ENCODE measurements at regions not wholly inside any gene's neighbourhood (a gene's known extent, or its start where the extent isn't known, plus 50 kb on each side); places are given as distances from the start of the nearest gene placed in this dataset.

DNA sequence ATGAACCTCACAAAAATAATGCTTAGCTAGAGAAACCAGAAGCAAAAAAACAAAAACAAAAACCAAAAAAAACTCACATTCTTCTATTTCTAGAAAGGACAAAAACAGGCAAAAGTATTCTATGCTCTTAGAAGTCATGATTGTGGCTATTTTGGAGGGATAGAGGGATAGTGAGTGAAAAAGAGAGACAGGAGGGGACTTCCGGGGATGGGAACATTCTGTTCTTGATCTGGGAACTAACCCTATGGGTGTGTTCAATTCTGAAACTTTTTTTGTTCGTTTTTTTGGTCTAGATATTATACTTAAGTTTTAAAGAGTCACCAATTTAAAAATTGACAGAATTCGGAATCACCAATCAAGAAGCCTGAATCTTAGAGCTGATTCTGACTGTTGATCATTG is 120.0 kb upstream of the TPM1 start:
- ChIA-PET CTCF (no interaction called here), POLR2A (no interaction called here)
- H3K4me3 Mint-ChIP-seq = no peak overlapping the region
- H3K36me3 Mint-ChIP-seq (ENCODE audit: low read depth) = no peaks in the 10 kb centered on the region
- DNase-seq = no peak
- TF ChIP-seq, protein P1, sequence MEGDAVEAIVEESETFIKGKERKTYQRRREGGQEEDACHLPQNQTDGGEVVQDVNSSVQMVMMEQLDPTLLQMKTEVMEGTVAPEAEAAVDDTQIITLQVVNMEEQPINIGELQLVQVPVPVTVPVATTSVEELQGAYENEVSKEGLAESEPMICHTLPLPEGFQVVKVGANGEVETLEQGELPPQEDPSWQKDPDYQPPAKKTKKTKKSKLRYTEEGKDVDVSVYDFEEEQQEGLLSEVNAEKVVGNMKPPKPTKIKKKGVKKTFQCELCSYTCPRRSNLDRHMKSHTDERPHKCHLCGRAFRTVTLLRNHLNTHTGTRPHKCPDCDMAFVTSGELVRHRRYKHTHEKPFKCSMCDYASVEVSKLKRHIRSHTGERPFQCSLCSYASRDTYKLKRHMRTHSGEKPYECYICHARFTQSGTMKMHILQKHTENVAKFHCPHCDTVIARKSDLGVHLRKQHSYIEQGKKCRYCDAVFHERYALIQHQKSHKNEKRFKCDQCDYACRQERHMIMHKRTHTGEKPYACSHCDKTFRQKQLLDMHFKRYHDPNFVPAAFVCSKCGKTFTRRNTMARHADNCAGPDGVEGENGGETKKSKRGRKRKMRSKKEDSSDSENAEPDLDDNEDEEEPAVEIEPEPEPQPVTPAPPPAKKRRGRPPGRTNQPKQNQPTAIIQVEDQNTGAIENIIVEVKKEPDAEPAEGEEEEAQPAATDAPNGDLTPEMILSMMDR (IDR thresholded peaks at IDR 0.05) = no peak
- intact Hi-C loops (cut with micrococcal nuclease) = no loop called here
- no peak for ATAC-seq (ENCODE audit: low read depth)
- peaks cover 12% of the 10 kb centered on the region for H3K27me3 Mint-ChIP-seq
- no peak overlapping the region for H3K27ac Mint-ChIP-seq
- no peaks in the 10 kb centered on the region for H3K9me3 Mint-ChIP-seq
- H3K4me1 Mint-ChIP-seq = no peaks in the 10 kb centered on the region

DNA sequence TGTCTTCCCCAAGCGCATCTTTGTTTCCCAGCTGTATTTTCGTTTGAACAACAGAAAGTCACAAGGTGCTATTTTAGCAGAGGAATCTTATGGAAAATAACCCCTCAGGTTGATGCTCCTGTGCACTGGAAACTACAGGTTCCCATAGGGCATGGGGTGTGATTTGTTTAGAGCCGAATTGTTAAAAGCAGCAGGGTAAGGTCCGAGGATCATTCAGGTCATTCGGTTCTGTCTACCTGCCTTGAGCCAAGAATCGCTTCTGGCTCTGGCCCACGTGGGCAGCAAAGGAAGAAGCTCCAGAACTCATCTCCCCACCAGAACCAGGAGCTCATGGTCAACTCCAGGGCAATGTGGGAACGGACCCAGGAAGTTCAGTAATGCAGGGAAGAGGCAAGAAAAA is 116.7 kb upstream of the TPM1 start:
- POLR2A ChIA-PET = no interaction called here
- Mint-ChIP-seq H3K9me3 (no peaks in the 10 kb centered on the region), H3K27me3 (peaks cover 9% of the 10 kb centered on the region), H3K4me1 (no peaks in the 10 kb centered on the region), H3K27ac (no peak overlapping the region), H3K36me3 (ENCODE audit: low read depth) (no peaks in the 10 kb centered on the region), H3K4me3 (no peak overlapping the region)
- CTCF ChIA-PET = no interaction called here
- TF ChIP-seq, protein P1 (IDR thresholded peaks at IDR 0.05) = no peak
- intact Hi-C loops (cut with micrococcal nuclease) = no loop called here
- DNase-seq (no peak), ATAC-seq (ENCODE audit: low read depth) (no peak)

DNA sequence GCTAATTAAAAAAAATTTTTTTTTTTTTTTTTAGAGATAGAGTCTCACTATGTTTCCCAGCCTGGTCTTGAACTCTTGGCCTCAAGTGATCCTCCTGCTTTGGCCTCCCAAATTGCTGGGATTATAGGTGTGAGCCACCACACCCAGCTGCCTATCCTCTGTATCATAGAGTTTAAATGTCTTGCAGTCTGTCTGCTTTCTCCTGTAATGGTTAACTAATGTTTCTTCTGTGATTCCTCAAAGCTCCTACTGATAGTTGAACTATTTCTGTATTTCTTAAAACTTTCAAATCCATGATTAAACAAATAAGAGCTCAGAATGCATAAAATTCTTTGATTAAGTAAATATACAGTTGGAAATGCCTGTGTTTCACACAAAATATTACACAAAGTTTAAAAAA is 115.4 kb upstream of the TPM1 start:
- CTCF ChIA-PET = no interaction called here
- ATAC-seq (ENCODE audit: low read depth) = no peak
- no peaks in the 10 kb centered on the region for H3K9me3 Mint-ChIP-seq
- no peak for DNase-seq
- H3K36me3 Mint-ChIP-seq (ENCODE audit: low read depth) = no peaks in the 10 kb centered on the region
- intact Hi-C loops (cut with micrococcal nuclease) = no loop called here
- H3K27me3 Mint-ChIP-seq = peaks cover 10% of the 10 kb centered on the region
- POLR2A ChIA-PET = no interaction called here
- no peaks in the 10 kb centered on the region for H3K4me1 Mint-ChIP-seq
- no peak overlapping the region for H3K27ac Mint-ChIP-seq
- no peak overlapping the region for H3K4me3 Mint-ChIP-seq
- TF ChIP-seq, protein P1 (IDR thresholded peaks at IDR 0.05) = no peak

DNA sequence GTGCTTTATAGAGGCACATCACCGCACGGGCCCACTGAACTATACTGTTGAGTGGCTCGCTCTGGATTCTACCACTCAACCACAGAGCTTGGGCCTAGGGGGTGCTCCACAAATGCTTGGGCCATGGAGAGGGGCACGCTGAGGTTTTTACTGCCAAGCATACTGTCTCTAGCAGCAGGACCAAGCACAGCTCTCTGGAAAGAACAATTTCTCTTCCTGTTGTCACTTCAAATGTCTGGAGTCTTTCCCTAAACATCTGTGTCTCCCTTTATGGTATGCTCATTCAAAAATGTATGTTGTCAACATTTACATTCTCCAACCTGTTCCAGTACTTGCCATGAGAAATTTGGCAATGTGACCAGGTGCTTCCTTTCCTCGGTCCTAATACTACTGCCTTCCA is 114.7 kb upstream of the TPM1 start:
- DNase-seq (no peak), ATAC-seq (ENCODE audit: low read depth) (no peak)
- Mint-ChIP-seq H3K9me3 (no peaks in the 10 kb centered on the region), H3K4me1 (no peaks in the 10 kb centered on the region), H3K27me3 (peaks cover 16% of the 10 kb centered on the region), H3K27ac (no peak overlapping the region), H3K4me3 (no peak overlapping the region), H3K36me3 (ENCODE audit: low read depth) (no peaks in the 10 kb centered on the region)
- CTCF ChIA-PET = no interaction called here
- TF ChIP-seq, protein P1 (IDR thresholded peaks at IDR 0.05) = no peak
- POLR2A ChIA-PET = no interaction called here
- intact Hi-C loops (cut with micrococcal nuclease) = no loop called here

DNA sequence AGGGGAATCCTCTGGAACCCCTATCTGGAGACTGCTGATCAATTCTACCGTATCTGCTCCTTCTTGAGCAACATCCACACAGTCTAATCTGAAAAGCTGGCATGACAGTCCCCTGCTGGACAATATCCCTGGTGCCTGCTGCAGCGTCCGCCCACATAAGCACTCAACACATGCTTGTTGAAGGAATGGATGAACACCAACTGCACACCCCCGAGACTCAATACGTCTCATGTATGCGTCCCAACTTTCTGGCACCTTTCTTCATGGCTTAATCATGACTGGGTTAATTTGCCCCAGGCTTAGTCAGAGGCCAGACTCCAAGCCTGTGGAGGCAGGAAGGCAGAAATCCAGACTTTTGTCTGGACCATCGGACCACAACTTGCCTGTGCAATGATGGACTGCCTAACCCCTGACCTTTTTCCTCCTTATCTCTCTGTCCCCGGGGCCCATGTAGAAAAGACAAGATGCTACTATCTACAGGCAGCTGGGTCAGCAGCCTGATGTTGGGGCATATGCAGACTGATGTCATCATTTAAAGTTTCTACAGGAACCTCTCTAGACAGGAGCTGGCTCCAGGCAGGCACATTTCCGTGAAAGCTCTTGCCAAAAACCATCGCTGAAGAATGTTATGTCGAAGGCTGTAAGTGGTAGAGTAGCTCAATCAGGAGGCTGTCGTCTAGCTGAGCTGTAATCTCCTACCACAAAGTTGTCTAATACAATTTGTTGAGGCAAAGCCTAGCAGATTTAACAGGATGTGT is 114.1 kb upstream of the TPM1 start:
- intact Hi-C loops (cut with micrococcal nuclease) = no loop called here
- CTCF ChIA-PET = no interaction called here
- Mint-ChIP-seq H3K27me3 (peaks cover 16% of the 10 kb centered on the region), H3K9me3 (no peaks in the 10 kb centered on the region), H3K27ac (no peak overlapping the region), H3K36me3 (ENCODE audit: low read depth) (no peaks in the 10 kb centered on the region), H3K4me3 (no peak overlapping the region), H3K4me1 (no peaks in the 10 kb centered on the region)
- TF ChIP-seq, protein P1 (IDR thresholded peaks at IDR 0.05) = no peak
- ATAC-seq (ENCODE audit: low read depth) (no peak), DNase-seq (no peak)
- POLR2A ChIA-PET = no interaction called here
